Right hindlimb (tissue), 1 donor: ENCODE measurements at regions not wholly inside any gene's neighbourhood (a gene's known extent, or its start where the extent isn't known, plus 50 kb on each side); places are given as distances from the start of the nearest gene placed in this dataset.

Experiments
- DNase-seq: peaks from one replicate; pipeline ENCODE4 v3.0.0-alpha.2; 2018

DNA sequence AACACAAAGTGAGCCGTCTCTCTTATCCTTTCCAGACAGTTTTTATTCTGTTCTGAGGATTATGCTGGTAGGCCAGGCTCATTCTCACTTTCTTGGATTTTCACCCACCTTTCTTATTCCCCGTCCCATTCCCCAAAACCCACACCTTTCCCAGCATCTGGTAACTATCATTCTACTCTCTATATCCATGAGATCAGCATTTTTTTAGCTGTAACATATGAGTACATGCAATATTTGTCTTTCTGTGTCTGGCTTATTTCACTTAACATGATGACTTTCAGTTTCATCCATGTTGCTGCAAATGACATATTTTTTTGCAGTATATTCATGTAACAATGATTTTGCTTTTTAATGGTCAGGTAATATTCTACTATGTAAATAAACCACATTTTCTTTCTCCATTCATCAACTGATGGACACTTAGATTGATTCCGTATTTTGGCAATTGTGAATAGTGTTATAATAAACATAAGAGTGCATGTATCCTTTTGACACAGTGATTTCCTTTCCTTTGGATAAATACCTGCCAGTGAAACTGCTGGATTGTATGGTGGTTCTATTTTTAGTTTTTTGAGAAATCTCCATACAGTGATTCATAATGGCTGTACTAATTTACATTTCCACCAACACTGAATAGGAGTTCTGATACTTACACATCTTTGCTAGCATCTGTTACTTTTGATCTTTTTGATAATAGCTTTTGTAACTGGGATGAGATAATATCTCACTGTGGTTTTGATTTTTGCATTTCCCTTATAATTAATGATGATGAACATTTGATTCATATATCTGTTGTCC lies 289.3 kb downstream of the RPRM start:
- no peak for DNase-seq

DNA sequence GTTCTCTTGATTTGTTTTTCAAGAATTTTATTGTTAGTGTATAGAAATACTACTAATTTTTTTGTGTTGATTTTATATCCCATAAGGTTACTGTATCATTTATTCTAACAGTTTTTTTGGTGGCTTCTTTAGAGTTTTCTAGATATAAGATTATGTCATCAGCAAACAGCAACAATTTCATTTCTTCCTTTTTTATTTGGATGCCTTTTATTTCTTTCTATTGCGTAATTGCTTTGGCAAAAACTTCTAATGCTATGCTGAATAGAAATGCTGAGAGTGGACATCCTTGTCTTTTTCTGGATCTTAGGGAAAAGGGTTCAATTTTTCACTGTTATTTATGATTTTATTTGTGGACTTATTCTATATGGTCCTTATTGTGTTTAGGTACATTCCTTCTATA lies 298.8 kb downstream of the RPRM start:
- DNase-seq: no peak

DNA sequence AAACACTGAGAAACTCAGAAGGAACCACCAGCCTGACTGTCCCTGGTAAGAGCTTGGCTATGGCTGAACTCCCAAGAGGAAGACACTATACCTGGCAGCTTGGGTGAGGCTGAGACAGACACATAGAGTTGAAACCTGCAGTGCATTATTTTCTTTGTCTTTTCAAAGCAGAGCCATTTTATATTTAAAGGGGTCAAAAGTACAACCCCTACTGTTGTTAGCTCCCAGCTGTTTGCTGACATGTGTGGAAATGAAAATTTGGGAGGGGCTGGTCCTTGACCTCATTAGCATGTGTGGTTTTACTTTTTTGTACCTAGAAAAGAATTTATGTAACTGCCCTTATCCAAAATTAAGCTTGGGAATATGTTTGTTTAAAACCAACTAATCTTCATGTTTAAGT lies 309.0 kb downstream of the RPRM start:
- no peak for DNase-seq

DNA sequence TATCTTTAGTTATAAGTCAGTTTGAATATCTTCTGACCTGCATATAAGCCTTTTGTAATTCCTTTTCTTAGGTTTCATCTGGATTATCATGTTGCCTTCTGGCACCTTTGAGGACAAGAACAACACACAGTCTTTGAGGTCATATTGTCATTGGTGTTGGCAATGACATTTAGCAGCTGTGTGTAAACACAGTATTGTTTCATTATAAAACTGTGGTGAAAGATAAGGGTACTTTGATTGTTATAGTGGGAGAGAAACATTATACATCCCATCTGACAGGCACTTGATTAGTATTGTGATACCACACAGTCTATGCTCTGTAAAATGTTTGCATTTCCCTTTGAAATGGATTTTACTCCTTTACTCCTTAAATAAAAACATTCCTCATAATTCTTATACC lies 313.5 kb downstream of the RPRM start:
- DNase-seq: no peak

DNA sequence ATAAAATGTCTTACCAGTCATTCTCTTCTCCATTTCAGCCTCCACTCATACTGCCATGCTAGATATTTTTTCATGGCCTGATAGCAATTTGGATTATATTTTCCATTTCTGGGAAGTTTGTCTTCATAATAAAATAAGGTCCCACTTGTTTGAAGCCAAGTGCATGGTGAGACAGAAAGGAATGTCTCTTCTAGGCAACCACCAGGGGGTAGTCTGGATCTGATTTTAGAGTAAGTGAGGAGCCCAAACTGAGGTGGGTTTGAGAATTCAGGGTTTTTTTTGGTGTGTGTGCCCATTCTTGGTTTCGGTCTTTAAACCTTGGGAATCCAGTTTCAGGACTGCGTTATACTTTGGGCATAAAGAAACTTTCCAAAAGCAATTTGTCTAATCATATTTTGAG lies 315.5 kb downstream of the RPRM start:
- DNase-seq: no peak

DNA sequence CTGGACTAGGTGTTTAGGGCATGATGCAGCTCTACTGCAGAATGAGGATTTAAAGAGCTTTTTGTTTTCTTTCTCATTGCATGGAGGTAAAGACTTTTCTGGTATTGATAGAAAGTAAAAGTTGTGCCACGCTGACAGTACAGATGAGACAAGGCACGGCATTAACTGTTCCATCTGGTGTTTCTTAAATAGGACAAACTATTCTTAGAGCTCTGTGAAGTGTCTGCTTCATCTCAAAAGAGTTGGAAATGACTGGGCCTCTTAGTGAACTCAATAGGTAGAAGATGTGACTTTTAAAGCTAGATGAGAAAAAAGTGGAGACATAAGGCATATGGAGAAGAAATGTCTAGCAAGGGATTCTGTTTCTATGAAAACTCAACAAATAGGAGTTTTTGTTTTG lies 321.8 kb downstream of the RPRM start:
- DNase-seq: no peak

- no peak for DNase-seq
Observed at GRCh38 chr2:153152036-153152435, 326.5 kb downstream of the RPRM start.

GRCh38 chr2:153145470-153145978 lies 333.0 kb downstream of the RPRM start:
- peak; percentile 18 for DNase-seq

DNA sequence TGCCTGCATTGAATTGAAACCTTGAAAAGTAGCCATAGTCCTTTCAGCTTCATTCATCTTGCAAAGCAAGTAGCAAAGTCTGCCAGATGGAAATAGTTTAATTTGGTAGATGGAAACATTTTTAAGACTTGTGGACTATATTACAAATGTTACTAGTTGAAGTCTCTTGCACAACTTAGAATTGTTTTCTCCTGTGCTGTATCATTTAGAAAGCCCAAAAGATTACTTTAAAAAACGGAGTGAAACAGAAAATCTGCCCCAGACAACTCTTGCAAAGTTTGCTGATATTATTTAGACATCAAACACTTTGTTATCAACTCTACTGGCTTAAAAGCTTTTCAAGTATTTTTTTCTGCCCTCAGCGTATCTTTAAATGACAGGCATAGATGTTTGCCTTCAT lies 335.0 kb downstream of the RPRM start:
- no peak for DNase-seq

- DNase-seq: no peak
Observed at GRCh38 chr2:153140498-153140897, 338.1 kb downstream of the RPRM start.

DNA sequence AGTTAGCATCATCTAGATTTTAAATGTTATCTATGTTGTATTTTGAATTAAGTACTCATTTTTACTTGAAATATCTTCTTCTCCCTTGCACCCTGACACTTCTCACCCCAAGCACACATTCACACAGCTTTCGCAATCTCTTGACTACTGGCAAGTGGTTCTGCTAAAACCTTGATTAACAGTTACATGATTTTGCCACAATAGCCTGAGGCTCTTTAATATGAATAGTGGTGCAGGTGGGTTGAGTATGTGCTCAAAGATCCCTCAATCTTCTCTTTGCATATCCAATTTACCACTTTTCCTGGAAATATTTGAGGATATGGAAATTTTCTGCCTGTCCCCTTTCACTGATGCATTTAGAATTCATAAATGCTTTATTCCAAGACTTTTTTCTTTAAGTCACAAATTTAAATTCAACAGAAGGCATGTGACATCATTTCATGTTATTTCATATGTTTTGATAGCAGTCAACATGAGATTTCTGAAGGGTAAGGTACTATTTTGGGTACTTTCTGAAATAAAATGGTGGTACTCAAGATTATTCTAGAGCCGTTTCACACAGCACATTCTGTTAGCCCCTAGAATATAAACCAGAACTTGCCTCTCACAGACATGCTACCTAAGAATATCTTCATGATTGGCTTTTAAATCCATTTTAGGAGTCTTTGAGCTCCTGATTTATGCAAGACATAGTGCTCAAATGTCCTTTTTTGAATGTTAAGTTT lies 339.7 kb downstream of the RPRM start:
- DNase-seq: no peak

DNA sequence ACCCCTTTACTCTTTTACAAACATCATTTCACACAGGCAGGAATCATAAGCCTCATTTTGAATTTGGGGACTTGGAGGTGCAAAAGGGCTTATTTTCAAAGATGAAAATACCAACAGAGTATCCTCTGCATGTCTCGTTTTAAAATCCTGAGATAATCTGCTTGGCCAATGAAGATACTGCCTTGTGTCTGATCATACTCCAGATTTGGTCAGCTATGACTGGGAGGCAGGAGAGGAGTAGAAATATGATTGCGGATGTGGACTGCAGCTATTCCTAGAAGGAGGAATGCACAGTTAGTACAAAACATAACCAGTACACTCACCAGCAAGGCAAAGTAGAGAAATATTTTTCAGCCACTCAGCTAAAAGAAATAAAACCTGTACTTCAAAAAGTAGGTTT lies 342.3 kb downstream of the RPRM start:
- no peak for DNase-seq

DNA sequence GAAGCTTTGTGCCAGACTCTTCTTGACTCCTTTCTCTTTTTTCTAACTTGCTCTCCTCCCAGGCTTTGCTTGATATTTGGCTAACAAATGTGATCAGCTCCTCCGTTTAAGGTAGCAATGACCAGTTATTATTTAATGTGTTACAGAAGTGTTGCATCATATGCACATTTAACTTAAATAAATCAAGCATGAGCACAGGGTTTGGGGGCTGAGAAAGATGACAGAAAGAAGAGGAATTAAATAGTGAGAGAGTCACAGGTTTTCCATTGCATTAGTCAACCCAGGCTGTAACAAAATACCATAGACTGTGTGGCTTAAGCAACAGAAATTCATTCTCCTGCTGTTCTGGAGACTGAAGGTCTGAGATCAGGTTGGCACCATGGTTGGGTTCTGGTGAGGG lies 343.8 kb downstream of the RPRM start:
- no peak for DNase-seq

GRCh38 chr2:153133716-153134115 lies 344.8 kb downstream of the RPRM start:
- DNase-seq: no peak

GRCh38 chr2:153132418-153132817 lies 346.1 kb downstream of the RPRM start:
- DNase-seq: no peak

- DNase-seq: no peak
Observed at GRCh38 chr2:153115141-153115540, 363.4 kb downstream of the RPRM start.

DNA sequence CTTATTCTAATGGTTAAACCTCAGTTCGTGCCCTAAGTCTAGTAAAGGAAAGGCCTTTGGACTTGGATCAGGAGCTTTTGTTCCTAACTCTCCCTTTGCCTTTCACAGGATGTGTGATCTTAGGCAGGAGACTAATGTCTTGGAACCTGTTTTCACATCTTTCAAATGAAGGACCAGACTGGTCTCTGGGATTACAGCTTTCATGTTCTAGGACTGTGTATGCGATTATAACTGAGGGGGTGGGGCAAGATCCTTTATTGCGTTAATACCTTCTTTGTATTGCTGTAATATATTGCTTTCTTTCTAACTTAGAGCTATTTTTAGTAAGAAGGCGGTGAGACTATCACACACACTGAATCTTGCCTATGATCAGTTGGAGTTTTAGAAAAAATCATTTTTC lies 368.1 kb downstream of the RPRM start:
- no peak for DNase-seq

DNA sequence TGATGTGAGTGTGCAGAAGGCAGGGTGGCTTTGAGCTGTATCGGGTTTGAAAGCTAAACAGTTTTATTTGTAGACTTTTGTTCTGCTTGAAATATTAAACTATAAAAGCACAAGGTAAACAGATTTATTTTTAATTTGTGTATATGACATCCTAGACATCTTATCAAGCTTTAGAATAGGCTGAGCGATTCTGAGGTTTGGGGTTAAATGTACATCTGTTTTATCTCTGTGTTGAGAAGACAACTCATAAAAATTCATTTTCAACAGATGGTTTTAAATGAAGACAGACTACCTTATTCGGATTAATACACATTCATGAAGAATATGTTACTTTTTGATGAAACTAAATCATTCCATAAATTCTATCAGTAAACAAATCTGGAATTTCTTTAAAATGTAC lies 368.8 kb downstream of the RPRM start:
- no peak for DNase-seq

GRCh38 chr2:153106802-153107477 lies 371.6 kb downstream of the RPRM start:
- no peak for DNase-seq

DNA sequence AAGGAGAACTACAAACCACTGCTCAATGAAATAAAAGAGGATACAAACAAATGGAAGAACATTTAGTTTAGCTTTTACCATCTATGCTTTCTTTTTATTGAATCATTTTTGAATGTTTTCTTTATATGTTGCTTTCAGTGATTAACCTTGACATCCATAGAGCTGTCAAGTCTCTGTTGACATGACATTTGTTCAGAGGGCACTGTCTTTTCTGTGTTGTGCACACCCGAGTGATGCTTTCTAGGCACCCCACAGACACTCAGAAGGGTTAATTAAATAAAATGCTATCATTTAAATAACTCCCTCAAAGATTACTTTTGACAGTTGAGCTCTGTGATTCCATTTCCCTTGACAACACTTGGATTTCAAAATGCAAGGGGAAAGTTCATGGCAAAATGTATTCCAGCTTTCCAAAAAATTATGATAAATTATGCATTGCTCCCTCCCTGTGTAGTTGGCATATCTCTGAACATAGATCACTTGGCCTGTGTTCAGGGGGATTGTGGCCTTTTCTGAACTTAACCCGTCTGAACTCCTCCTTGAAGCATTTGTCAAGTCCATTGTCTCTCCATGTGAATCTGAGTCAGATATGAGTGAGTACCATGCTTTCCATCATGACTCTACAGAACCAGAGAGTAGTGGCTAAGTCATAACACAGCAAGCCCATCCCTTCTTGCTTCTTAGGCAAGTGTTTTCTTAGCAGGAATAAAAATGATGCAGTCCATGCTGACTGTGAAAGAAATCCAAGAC lies 372.6 kb downstream of the RPRM start:
- DNase-seq: no peak

DNA sequence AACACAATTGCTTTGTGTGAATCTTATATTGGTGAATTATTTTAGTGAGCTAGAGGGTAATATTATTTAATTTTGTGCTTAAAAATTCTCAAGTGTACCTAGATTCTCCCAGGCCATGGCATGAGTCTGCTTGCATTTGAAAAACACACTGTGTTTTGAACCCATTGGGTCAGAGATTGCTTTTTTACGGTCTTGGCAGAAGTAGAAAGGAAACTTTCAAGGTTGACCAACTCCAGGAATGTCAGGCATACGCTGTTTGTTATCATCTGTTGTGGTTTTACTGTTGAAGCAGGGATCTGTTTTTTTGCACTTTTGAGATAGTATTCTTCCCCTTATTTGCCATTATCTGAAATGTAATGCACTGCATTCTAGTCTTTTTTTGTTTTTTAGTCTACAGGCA lies 377.4 kb downstream of the RPRM start:
- no peak for DNase-seq

DNA sequence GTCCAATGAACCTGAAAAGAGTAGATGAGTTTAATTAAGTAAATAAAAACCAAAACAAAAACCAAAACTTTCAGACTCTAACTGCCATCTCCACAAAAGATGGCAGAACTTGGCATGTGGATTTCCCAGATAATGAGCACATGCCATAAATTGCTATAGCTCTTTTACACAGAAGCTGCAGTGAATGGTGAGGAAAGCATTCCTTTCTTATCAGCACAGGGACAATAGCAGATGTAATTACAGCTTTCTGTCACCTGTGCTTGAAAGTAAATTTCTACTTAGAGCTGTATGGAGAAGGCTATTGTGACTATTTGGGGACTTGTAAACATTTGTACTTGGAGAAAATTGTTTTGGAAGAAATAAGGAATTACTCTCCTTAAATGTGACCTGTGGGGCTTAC lies 378.4 kb downstream of the RPRM start:
- DNase-seq: no peak

DNA sequence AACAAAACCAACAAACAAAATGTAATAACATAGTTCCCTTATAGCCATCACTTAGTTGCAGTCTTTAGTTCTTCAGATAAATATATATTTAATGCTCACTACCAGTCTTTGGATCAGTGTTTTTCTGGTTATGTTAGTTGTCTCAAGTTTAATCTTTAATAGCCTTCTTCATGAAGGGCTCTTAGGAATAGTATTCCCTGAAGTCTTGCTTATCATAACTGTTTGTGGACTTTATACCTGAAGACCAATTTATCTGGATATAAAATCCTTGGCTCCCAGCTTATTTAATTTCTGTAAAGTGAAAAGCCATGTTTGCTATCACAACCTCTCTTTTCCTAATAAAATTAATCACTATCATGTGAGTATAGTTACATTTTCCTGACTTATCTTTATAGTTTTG lies 379.7 kb downstream of the ARL6IP6 start:
- DNase-seq: no peak
